ENCODE measurements at regions not wholly inside any gene's neighbourhood (a gene's known extent, or its start where the extent isn't known, plus 50 kb on each side); places are given as distances from the start of the nearest gene placed in this dataset.

- intact Hi-C loops (cut with DNase I): no loop called here
- H3K4me3 ChIP-seq: no peak overlapping the region
- TF ChIP-seq CTCF (IDR thresholded peaks at IDR 0.05): no peak
- H3K27me3 ChIP-seq (ENCODE audit: low read depth): no peaks in the 10 kb centered on the region
- peaks cover 9% of the 10 kb centered on the region for H3K9me3 ChIP-seq
- H3K27ac ChIP-seq: no peak overlapping the region
- no peak for ATAC-seq
- no peaks in the 10 kb centered on the region for H3K36me3 ChIP-seq
- H3K4me1 ChIP-seq: no peaks in the 10 kb centered on the region
- no peak for DNase-seq
Observed at GRCh38 chr9:78893774-78894401, 597.0 kb downstream of the PSAT1 start.

GRCh38 chr9:78896479-78896878, 599.6 kb downstream of the PSAT1 start:
- TF ChIP-seq CTCF (IDR thresholded peaks at IDR 0.05): no peak
- H3K4me1 ChIP-seq: no peaks in the 10 kb centered on the region
- intact Hi-C loops (cut with DNase I): no loop called here
- H3K27me3 ChIP-seq (ENCODE audit: low read depth): no peaks in the 10 kb centered on the region
- H3K27ac ChIP-seq: no peak overlapping the region
- ATAC-seq (no peak), DNase-seq (no peak)
- H3K9me3 ChIP-seq: peaks cover 3% of the 10 kb centered on the region
- no peak overlapping the region for H3K4me3 ChIP-seq
- H3K36me3 ChIP-seq: no peaks in the 10 kb centered on the region

- H3K4me1 ChIP-seq: no peaks in the 10 kb centered on the region
- H3K4me3 ChIP-seq: no peak overlapping the region
- H3K9me3 ChIP-seq: no peaks in the 10 kb centered on the region
- no peak for ATAC-seq
- H3K36me3 ChIP-seq: no peaks in the 10 kb centered on the region
- no peak overlapping the region for H3K27ac ChIP-seq
- no peak for DNase-seq
- TF ChIP-seq CTCF (IDR thresholded peaks at IDR 0.05): no peak
- intact Hi-C loops (cut with DNase I): no loop called here
- no peaks in the 10 kb centered on the region for H3K27me3 ChIP-seq (ENCODE audit: low read depth)
Observed at GRCh38 chr9:78898234-78898633, 601.3 kb downstream of the PSAT1 start.

- Histone ChIP-seq H3K9me3 (no peaks in the 10 kb centered on the region), H3K4me1 (no peaks in the 10 kb centered on the region), H3K27ac (no peak overlapping the region), H3K4me3 (no peak overlapping the region), H3K27me3 (ENCODE audit: low read depth) (no peaks in the 10 kb centered on the region), H3K36me3 (no peaks in the 10 kb centered on the region)
- DNase-seq (no peak), ATAC-seq (no peak)
- intact Hi-C loops (cut with DNase I): no loop called here
- TF ChIP-seq CTCF (IDR thresholded peaks at IDR 0.05): no peak
Observed at GRCh38 chr9:78899006-78899405, 602.1 kb downstream of the PSAT1 start.

GRCh38 chr9:78900500-78900899, 603.6 kb downstream of the PSAT1 start:
- no peak overlapping the region for H3K4me3 ChIP-seq
- no peaks in the 10 kb centered on the region for H3K4me1 ChIP-seq
- H3K36me3 ChIP-seq: no peaks in the 10 kb centered on the region
- H3K27ac ChIP-seq: no peak overlapping the region
- no peak for TF ChIP-seq CTCF (IDR thresholded peaks at IDR 0.05)
- intact Hi-C loops (cut with DNase I): no loop called here
- ATAC-seq (no peak), DNase-seq (no peak)
- no peaks in the 10 kb centered on the region for H3K9me3 ChIP-seq
- H3K27me3 ChIP-seq (ENCODE audit: low read depth): no peaks in the 10 kb centered on the region

Measured in lower lobe of right lung (tissue), 2 donors.